ENCODE measurements at regions not wholly inside any gene's neighbourhood (a gene's known extent, or its start where the extent isn't known, plus 50 kb on each side); places are given as distances from the start of the nearest gene placed in this dataset.

- H3K79me1 ChIP-seq (ENCODE audit: low read length): no peaks in the 10 kb centered on the region
- no peak overlapping the region for H2BK120ac ChIP-seq (ENCODE audit: insufficient read depth, low read length, poor library complexity)
- H3K4ac ChIP-seq (ENCODE audit: low read depth, low read length): no peak overlapping the region
- no CpG with 5 or more reads among the region's 5 CpGs for WGBS (ENCODE audit: extremely low coverage, insufficient coverage, insufficient read length)
- H3K23ac ChIP-seq (ENCODE audit: low read length): no peak overlapping the region
- H2BK12ac ChIP-seq (ENCODE audit: low read length): no peak overlapping the region
- no peak overlapping the region for H3K18ac ChIP-seq (ENCODE audit: low read length)
- H3K27ac ChIP-seq (ENCODE audit: low read depth, low read length): no peak overlapping the region
- no peak overlapping the region for H3K4me2 ChIP-seq (ENCODE audit: low read length)
- no peak overlapping the region for H2AK5ac ChIP-seq (ENCODE audit: low read length)
- no peak overlapping the region for H3K4me3 ChIP-seq (ENCODE audit: low read depth, low read length)
- H4K91ac ChIP-seq (ENCODE audit: low read depth, low read length): no peak overlapping the region
- peaks cover 2% of the 10 kb centered on the region for H3K9me3 ChIP-seq (ENCODE audit: insufficient read depth, low read depth, low read length)
- peaks cover 2 to 3% of the 10 kb centered on the region in 2 experiments for H3K4me1 ChIP-seq (ENCODE audit: control insufficient read depth in 1 of 2, insufficient read depth in 2 of 2, low read length in 2 of 2)
- H2BK5ac ChIP-seq (ENCODE audit: low read depth, low read length, poor library complexity): no peak overlapping the region
- DNase-seq: no peak
- H2AFZ ChIP-seq (ENCODE audit: insufficient read depth, low read length, poor library complexity): no peak overlapping the region
- H3K27me3 ChIP-seq (ENCODE audit: insufficient read depth, low read length): no peaks in the 10 kb centered on the region
- no peaks in the 10 kb centered on the region for H3K36me3 ChIP-seq (ENCODE audit: control insufficient read depth in 1 of 2, insufficient read depth in 2 of 2, low read length in 2 of 2)
- H3K79me2 ChIP-seq (ENCODE audit: control insufficient read depth, insufficient read depth, low read length, poor library complexity): no peaks in the 10 kb centered on the region
- H3K14ac ChIP-seq (ENCODE audit: low read length): no peak overlapping the region
- H3K9ac ChIP-seq (ENCODE audit: low read length): no peak overlapping the region
- H4K12ac ChIP-seq (ENCODE audit: low read depth, low read length): no peak overlapping the region
- no peak overlapping the region for H4K8ac ChIP-seq (ENCODE audit: low read depth, low read length)
Observed at GRCh38 chr2:234577191-234577590, 80.3 kb upstream of the ARL4C start.

DNA sequence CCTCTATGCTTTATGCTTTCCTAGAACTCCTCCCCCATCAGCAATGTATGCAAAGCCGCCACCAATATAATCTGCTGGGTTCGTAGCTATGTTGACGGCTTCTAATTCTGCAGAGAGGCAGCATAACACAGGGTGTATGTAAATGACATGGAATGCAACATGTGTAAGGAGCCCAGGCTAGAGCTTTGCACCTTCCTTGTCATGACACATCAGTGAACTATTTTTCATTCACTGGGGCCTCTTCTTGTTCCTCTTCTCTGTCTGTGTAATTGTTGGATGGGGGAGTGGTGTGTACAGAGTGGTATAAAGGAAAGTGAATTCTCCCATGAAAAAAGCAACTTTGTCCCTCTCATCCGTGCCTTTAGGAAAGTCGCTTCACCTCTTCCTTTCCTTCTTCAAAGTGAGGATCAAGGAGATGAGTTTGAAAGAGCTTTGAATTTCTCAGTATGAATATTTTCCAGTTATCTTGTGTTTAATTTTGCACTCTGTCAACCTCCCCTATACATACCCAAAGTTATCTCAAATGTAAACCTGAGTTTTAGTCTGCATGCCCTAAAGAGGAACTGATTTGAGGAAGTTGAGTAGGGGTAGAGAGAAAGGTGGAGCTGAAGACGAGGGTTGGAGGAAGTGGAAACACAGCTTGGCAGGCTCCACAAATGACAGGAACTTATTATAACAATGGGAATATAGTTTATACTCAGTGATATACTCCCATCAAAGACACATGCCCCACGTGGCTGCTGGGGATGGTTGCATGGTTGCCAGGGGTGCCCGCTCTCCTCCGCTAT lies 74.9 kb upstream of the ARL4C start:
- H3K27me3 ChIP-seq (ENCODE audit: insufficient read depth, low read length): no peaks in the 10 kb centered on the region
- no peak overlapping the region for H3K14ac ChIP-seq (ENCODE audit: low read length)
- peaks cover 4 to 7% of the 10 kb centered on the region in 2 experiments for H3K4me1 ChIP-seq (ENCODE audit: control insufficient read depth in 1 of 2, insufficient read depth in 2 of 2, low read length in 2 of 2)
- H3K9ac ChIP-seq (ENCODE audit: low read length): no peak overlapping the region
- no peak overlapping the region for H3K4me3 ChIP-seq (ENCODE audit: low read depth, low read length)
- no peaks in the 10 kb centered on the region for H3K36me3 ChIP-seq (ENCODE audit: control insufficient read depth in 1 of 2, insufficient read depth in 2 of 2, low read length in 2 of 2)
- H2BK12ac ChIP-seq (ENCODE audit: low read length): no peak overlapping the region
- H2AFZ ChIP-seq (ENCODE audit: insufficient read depth, low read length, poor library complexity): no peak overlapping the region
- no peak overlapping the region for H3K23ac ChIP-seq (ENCODE audit: low read length)
- no peak overlapping the region for H4K12ac ChIP-seq (ENCODE audit: low read depth, low read length)
- H3K27ac ChIP-seq (ENCODE audit: low read depth, low read length): no peak overlapping the region
- H4K91ac ChIP-seq (ENCODE audit: low read depth, low read length): no peak overlapping the region
- H3K79me2 ChIP-seq (ENCODE audit: control insufficient read depth, insufficient read depth, low read length, poor library complexity): no peaks in the 10 kb centered on the region
- no peak overlapping the region for H4K8ac ChIP-seq (ENCODE audit: low read depth, low read length)
- H2AK5ac ChIP-seq (ENCODE audit: low read length): no peak overlapping the region
- H3K4ac ChIP-seq (ENCODE audit: low read depth, low read length): no peak overlapping the region
- no peak overlapping the region for H3K18ac ChIP-seq (ENCODE audit: low read length)
- H3K9me3 ChIP-seq (ENCODE audit: insufficient read depth, low read depth, low read length): no peaks in the 10 kb centered on the region
- H3K4me2 ChIP-seq (ENCODE audit: low read length): no peak overlapping the region
- no CpG with 5 or more reads among the region's 9 CpGs for WGBS (ENCODE audit: extremely low coverage, insufficient coverage, insufficient read length)
- no peak overlapping the region for H2BK120ac ChIP-seq (ENCODE audit: insufficient read depth, low read length, poor library complexity)
- peak; percentile 15 to 69 for DNase-seq
- H3K79me1 ChIP-seq (ENCODE audit: low read length): peaks cover 2% of the 10 kb centered on the region
- H2BK5ac ChIP-seq (ENCODE audit: low read depth, low read length, poor library complexity): no peak overlapping the region

DNA sequence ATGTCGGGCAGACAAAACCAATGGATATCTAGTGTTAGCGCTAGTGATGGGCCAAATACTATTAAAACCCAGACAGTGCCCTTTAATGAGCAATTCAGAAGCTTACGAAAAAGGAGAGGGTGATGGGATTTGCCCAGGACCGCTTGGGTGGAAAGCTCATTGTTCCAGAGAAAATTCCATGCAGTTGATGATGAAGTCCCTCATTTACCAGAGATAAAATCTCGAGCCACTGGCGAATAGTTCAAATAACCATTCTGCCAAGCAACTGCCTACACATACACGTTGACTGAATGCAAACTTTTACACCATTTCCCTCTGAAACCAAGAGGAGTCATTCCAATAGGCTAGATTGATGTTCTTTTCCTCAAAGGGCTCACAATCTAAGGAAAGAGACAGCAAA lies 73.6 kb upstream of the ARL4C start:
- Histone ChIP-seq H4K8ac (ENCODE audit: low read depth, low read length) (no peak overlapping the region), H3K14ac (ENCODE audit: low read length) (no peak overlapping the region), H3K9ac (ENCODE audit: low read length) (no peak overlapping the region), H3K9me3 (ENCODE audit: insufficient read depth, low read depth, low read length) (no peaks in the 10 kb centered on the region), H3K27me3 (ENCODE audit: insufficient read depth, low read length) (no peaks in the 10 kb centered on the region), H2BK120ac (ENCODE audit: insufficient read depth, low read length, poor library complexity) (no peak overlapping the region), H2BK12ac (ENCODE audit: low read length) (no peak overlapping the region), H3K27ac (ENCODE audit: low read depth, low read length) (no peak overlapping the region), H3K4ac (ENCODE audit: low read depth, low read length) (no peak overlapping the region), H3K4me3 (ENCODE audit: low read depth, low read length) (no peak overlapping the region), H3K18ac (ENCODE audit: low read length) (no peak overlapping the region), H3K79me1 (ENCODE audit: low read length) (peaks cover 2% of the 10 kb centered on the region), H3K79me2 (ENCODE audit: control insufficient read depth, insufficient read depth, low read length, poor library complexity) (no peaks in the 10 kb centered on the region), H2AK5ac (ENCODE audit: low read length) (no peak overlapping the region), H2AFZ (ENCODE audit: insufficient read depth, low read length, poor library complexity) (no peak overlapping the region), H4K91ac (ENCODE audit: low read depth, low read length) (no peak overlapping the region), H4K12ac (ENCODE audit: low read depth, low read length) (no peak overlapping the region), H3K4me1 (ENCODE audit: control insufficient read depth in 1 of 2, insufficient read depth in 2 of 2, low read length in 2 of 2) (peaks cover 4 to 7% of the 10 kb centered on the region in 2 experiments), H3K4me2 (ENCODE audit: low read length) (no peak overlapping the region), H3K23ac (ENCODE audit: low read length) (no peak overlapping the region), H2BK5ac (ENCODE audit: low read depth, low read length, poor library complexity) (no peak overlapping the region), H3K36me3 (ENCODE audit: control insufficient read depth in 1 of 2, insufficient read depth in 2 of 2, low read length in 2 of 2) (no peaks in the 10 kb centered on the region)
- no CpG with 5 or more reads among the region's 7 CpGs for WGBS (ENCODE audit: extremely low coverage, insufficient coverage, insufficient read length)
- peak; percentile 57 to 88 for DNase-seq

DNA sequence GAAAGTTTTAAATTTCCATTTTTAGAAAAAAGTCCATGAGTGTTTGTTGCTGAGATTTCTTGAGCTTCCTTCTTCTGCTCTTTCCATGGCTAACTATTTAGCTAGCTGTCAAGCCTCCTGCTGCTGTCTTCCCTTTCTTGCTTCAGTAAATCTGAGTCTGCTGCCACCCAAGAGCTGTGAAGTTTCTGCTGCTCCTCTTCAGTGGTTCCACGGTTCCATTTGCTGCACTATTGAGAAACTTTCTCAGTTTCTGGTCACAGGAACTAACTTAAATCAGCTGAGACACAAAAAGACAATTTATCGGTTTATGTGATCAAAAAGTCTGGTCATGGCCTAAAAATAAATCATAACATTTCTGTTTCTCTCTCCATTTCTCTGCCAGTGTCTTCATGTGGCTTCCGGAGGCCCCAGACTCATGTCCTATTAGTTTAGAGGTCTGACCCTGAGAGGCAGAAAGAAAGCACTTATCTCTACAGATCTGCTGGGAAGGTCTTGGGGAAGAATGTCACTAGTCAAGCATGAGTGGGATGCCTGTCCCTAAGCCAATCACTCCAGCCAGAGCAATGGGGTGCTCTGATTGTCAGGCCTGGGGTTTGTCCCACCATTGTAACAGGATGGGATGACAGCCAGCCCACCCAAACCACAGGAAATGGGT lies 73.0 kb upstream of the ARL4C start:
- Histone ChIP-seq H4K12ac (ENCODE audit: low read depth, low read length) (no peak overlapping the region), H2AFZ (ENCODE audit: insufficient read depth, low read length, poor library complexity) (no peak overlapping the region), H4K8ac (ENCODE audit: low read depth, low read length) (no peak overlapping the region), H3K79me1 (ENCODE audit: low read length) (peaks cover 2% of the 10 kb centered on the region), H3K4me1 (ENCODE audit: control insufficient read depth in 1 of 2, insufficient read depth in 2 of 2, low read length in 2 of 2) (peaks cover 4 to 7% of the 10 kb centered on the region in 2 experiments), H2AK5ac (ENCODE audit: low read length) (no peak overlapping the region), H3K18ac (ENCODE audit: low read length) (no peak overlapping the region), H3K27me3 (ENCODE audit: insufficient read depth, low read length) (no peaks in the 10 kb centered on the region), H3K79me2 (ENCODE audit: control insufficient read depth, insufficient read depth, low read length, poor library complexity) (no peaks in the 10 kb centered on the region), H3K23ac (ENCODE audit: low read length) (no peak overlapping the region), H4K91ac (ENCODE audit: low read depth, low read length) (no peak overlapping the region), H3K4ac (ENCODE audit: low read depth, low read length) (no peak overlapping the region), H3K14ac (ENCODE audit: low read length) (no peak overlapping the region), H3K27ac (ENCODE audit: low read depth, low read length) (peak overlapping the region; percentile 11), H2BK5ac (ENCODE audit: low read depth, low read length, poor library complexity) (no peak overlapping the region), H3K36me3 (ENCODE audit: control insufficient read depth in 1 of 2, insufficient read depth in 2 of 2, low read length in 2 of 2) (no peaks in the 10 kb centered on the region), H2BK120ac (ENCODE audit: insufficient read depth, low read length, poor library complexity) (peak overlapping the region; percentile 25), H3K9ac (ENCODE audit: low read length) (no peak overlapping the region), H2BK12ac (ENCODE audit: low read length) (no peak overlapping the region), H3K4me2 (ENCODE audit: low read length) (peak overlapping the region; percentile 13), H3K4me3 (ENCODE audit: low read depth, low read length) (no peak overlapping the region), H3K9me3 (ENCODE audit: insufficient read depth, low read depth, low read length) (no peaks in the 10 kb centered on the region)
- WGBS (ENCODE audit: extremely low coverage, insufficient coverage, insufficient read length): no CpG with 5 or more reads among the region's 3 CpGs
- DNase-seq: peak; percentile 10 to 59

All from trophoblast cell (in vitro differentiated cells and primary cell).